SK-N-SH (cell line): ENCODE measurements at regions not wholly inside any gene's neighbourhood (a gene's known extent, or its start where the extent isn't known, plus 50 kb on each side); places are given as distances from the start of the nearest gene placed in this dataset.

Source experiments
- CTCF ChIA-PET: fragments of 300-600, 350-600 bp; formaldehyde crosslinking; extraction: SDS; loops from one replicate; lab custom pipeline; 2021; lab: Yijun Ruan, JAX
- POLR2A ChIA-PET: fragments of 350-600 bp; sonication (Branson Sonifier 250); formaldehyde crosslinking; extraction: SDS; loops from one replicate; lab custom pipeline; 2020; ENCODE audit warnings: antibody characterized with exemption, inconsistent platforms; lab: Yijun Ruan, JAX
- DNase-seq: peaks from one replicate; pipeline ENCODE4 v3.0.0; 2012
- H2AFZ ChIP-seq: fragments of 200-600 bp; sonication (generic); 2 replicates; pipeline ENCODE4 v1.8.1; 2016; ENCODE audit warnings: antibody characterized with exemption, mild to moderate bottlenecking, low read depth
- H3F3A ChIP-seq: fragments of 200-600 bp; sonication (generic); replicated peaks from 2 replicates; pipeline ENCODE3; 2016; ENCODE audit warnings: antibody characterized with exemption, mild to moderate bottlenecking; ENCODE audit not compliant: insufficient read depth
- H3K27ac ChIP-seq, 2 experiments: fragments of 200-500 bp in 1 of 2; fragments of 200-600 bp in 1 of 2; sonication (Bioruptor generic) in 1 of 2; sonication (generic), shearing (Covaris generic) in 1 of 2; 2 replicates each; pipeline versions ENCODE4 v1.5.1 to v1.6.1; 2014 to 2016; ENCODE audit warnings: low read depth in 2 of 2, inconsistent platforms in 1 of 2, low read length in 1 of 2, mild to moderate bottlenecking in 1 of 2, mixed read lengths in 1 of 2
- H3K27me3 ChIP-seq: fragments of 200-600 bp; sonication (generic), shearing (Covaris generic); 2 replicates; pipeline ENCODE4 v1.6.1; 2016; ENCODE audit warnings: mixed run types; ENCODE audit not compliant: insufficient read depth
- H3K36me3 ChIP-seq, 2 experiments: fragments of 200-500 bp in 1 of 2; fragments of 200-600 bp in 1 of 2; sonication (Bioruptor generic) in 1 of 2; sonication (generic) in 1 of 2; replicated peaks in 1 of 2; 2 replicates each; pipeline versions ENCODE3 to v1.5.1; 2014 to 2016; ENCODE audit warnings: low read length in 1 of 2, mild to moderate bottlenecking in 1 of 2; ENCODE audit not compliant: insufficient read depth in 2 of 2, control insufficient read depth in 1 of 2
- H3K4me1 ChIP-seq, 2 experiments: fragments of 200-500 bp in 1 of 2; fragments of 200-600 bp in 1 of 2; sonication (Bioruptor generic) in 1 of 2; sonication (generic), shearing (Covaris generic) in 1 of 2; 2 replicates each; pipeline versions ENCODE4 v1.5.1 to v1.6.1; 2014 to 2016; ENCODE audit warnings: low read depth in 1 of 2, low read length in 1 of 2, mixed run types in 1 of 2; ENCODE audit not compliant: insufficient read depth in 2 of 2, control insufficient read depth in 1 of 2
- H3K4me2 ChIP-seq: fragments of 200-600 bp; sonication (generic), shearing (Covaris generic); 2 replicates; pipeline ENCODE4 v1.6.1; 2017; ENCODE audit warnings: mixed run types
- H3K4me3 ChIP-seq, 2 experiments: fragments of 200-500 bp in 1 of 2; fragments of 200-600 bp in 1 of 2; sonication (Bioruptor generic) in 1 of 2; sonication (generic), shearing (Covaris generic) in 1 of 2; 2 replicates each; pipeline versions ENCODE4 v1.5.1 to v1.8.1; 2014 to 2016; ENCODE audit warnings: low read depth in 2 of 2, inconsistent platforms in 1 of 2, low read length in 1 of 2, mild to moderate bottlenecking in 1 of 2, mixed read lengths in 1 of 2, moderate library complexity in 1 of 2
- H3K79me2 ChIP-seq: fragments of 200-600 bp; sonication (generic); 2 replicates; pipeline ENCODE4 v1.8.1; 2017; ENCODE audit warnings: mild to moderate bottlenecking; ENCODE audit not compliant: insufficient read depth
- H3K9ac ChIP-seq: fragments of 200-600 bp; sonication (generic); 2 replicates; pipeline ENCODE4 v1.6.1; 2017; ENCODE audit warnings: mixed run types
- H3K9me2 ChIP-seq: fragments of 200-600 bp; sonication (generic); 2 replicates; pipeline ENCODE4 v1.6.1; 2017; ENCODE audit warnings: mixed run types
- H3K9me3 ChIP-seq: fragments of 200-600 bp; sonication (generic); 2 replicates; pipeline ENCODE4 v1.6.1; 2017; ENCODE audit warnings: mixed run types, mild to moderate bottlenecking, moderate library complexity
- H4K20me1 ChIP-seq: fragments of 200-600 bp; sonication (generic); 2 replicates; pipeline ENCODE4 v1.6.1; 2017; ENCODE audit warnings: mild to moderate bottlenecking, mixed run types; ENCODE audit not compliant: insufficient read depth
- CHD2 ChIP-seq: fragments of 150-350 bp; IDR thresholded peaks from 2 replicates; pipeline ENCODE4 v1.6.1; 2018; ENCODE audit warnings: low read length; ENCODE audit not compliant: partially characterized antibody
- ELF1 ChIP-seq: IDR thresholded peaks from 2 replicates; pipeline ENCODE4 v1.4.0; 2012
- EP300 ChIP-seq, 2 experiments: IDR thresholded peaks; 2 replicates each; pipeline versions ENCODE4 v1.4.0 to v1.6.1; 2012; ENCODE audit warnings: borderline replicate concordance in 1 of 2, low read depth in 1 of 2, low read length in 1 of 2
- EZH2phosphoT487 ChIP-seq: fragments of 200-600 bp; sonication (generic); IDR thresholded peaks from 2 replicates; pipeline ENCODE4 v1.6.1; 2017; ENCODE audit warnings: low read depth, mixed run types, mild to moderate bottlenecking, antibody characterized with exemption, moderate library complexity, borderline replicate concordance
- FOSL2 ChIP-seq: IDR thresholded peaks from 2 replicates; pipeline ENCODE4 v1.4.0; 2012; ENCODE audit warnings: low read depth, mild to moderate bottlenecking, moderate library complexity, borderline replicate concordance
- FOXJ3 ChIP-seq: sonication (generic); formaldehyde crosslinking; IDR thresholded peaks from 2 replicates; pipeline ENCODE4 v1.5.1; 2020; ENCODE audit warnings: mild to moderate bottlenecking, missing genetic modification reagents
- GATA2 ChIP-seq: sonication (generic); formaldehyde crosslinking; IDR thresholded peaks from 2 replicates; pipeline ENCODE4 v1.5.0; 2020; ENCODE audit warnings: mild to moderate bottlenecking, missing genetic modification reagents
- NFIC ChIP-seq: IDR thresholded peaks from 2 replicates; pipeline ENCODE4 v1.4.0; 2012; ENCODE audit warnings: borderline replicate concordance
- NRF1 ChIP-seq: IDR thresholded peaks from 2 replicates; pipeline ENCODE4 v1.6.1; 2012; ENCODE audit warnings: low read depth, mild to moderate bottlenecking, low read length
- PBX3 ChIP-seq: IDR thresholded peaks from 2 replicates; pipeline ENCODE4; 2012
- POLR2AphosphoS5 ChIP-seq: IDR thresholded peaks from 2 replicates; pipeline ENCODE4 v1.6.1; 2012; ENCODE audit warnings: low read depth, low read length
- RAD21 ChIP-seq: IDR thresholded peaks from 2 replicates; pipeline ENCODE4 v1.6.1; 2012; ENCODE audit warnings: mild to moderate bottlenecking, low read length
- RFX5 ChIP-seq: IDR thresholded peaks from 2 replicates; pipeline ENCODE4 v1.6.1; 2012; ENCODE audit warnings: mild to moderate bottlenecking, improper control_type of control experiment, low read length
- TCF12 ChIP-seq: IDR thresholded peaks from 2 replicates; pipeline ENCODE4 v1.4.0; 2012
- USF1 ChIP-seq: IDR thresholded peaks from 2 replicates; pipeline ENCODE4 v1.4.0; 2012; ENCODE audit warnings: low read depth, borderline replicate concordance
- WGBS: methylation state at CpG from one replicate; pipeline ENCODE4 v1.1.6; 2017; ENCODE audit warnings: low lambda C conversion rate; 5-methylcytosine and 5-hydroxymethylcytosine counted together

- Histone ChIP-seq H3F3A (no peaks in the 10 kb centered on the region), H3K27ac (no peak overlapping the region), H3K36me3 (no peaks in the 10 kb centered on the region), H3K9ac (no peak overlapping the region), H3K4me1 (peaks cover 0 to 7% of the 10 kb centered on the region in 2 experiments; a peak in 1 of 4 replicates), H3K4me3 (no peak overlapping the region), H2AFZ (peak overlapping the region; percentile 18; the same call in 1 of the 2 replicates), H3K9me3 (no peaks in the 10 kb centered on the region), H3K4me2 (0 out of 2 replicates have a peak overlapping the region, but pooled peaks have one; percentile 55), H3K27me3 (no peaks in the 10 kb centered on the region), H4K20me1 (no peaks in the 10 kb centered on the region), H3K79me2 (no peaks in the 10 kb centered on the region), H3K9me2 (no peaks in the 10 kb centered on the region)
- no peak for TF ChIP-seq NFIC
- no peak for TF ChIP-seq NRF1
- TF ChIP-seq PBX3: peak; percentile 91
- TF ChIP-seq FOSL2: peak; percentile 38; the same call in 1 of the 2 replicates
- TF ChIP-seq TCF12: peak; percentile 62
- WGBS: 52% methylated on average over 4 of the region's 5 CpGs
- CTCF ChIA-PET: no interaction called here
- no peak for DNase-seq
- POLR2A ChIA-PET: no interaction called here
Measured at GRCh38 chr6:156645097-156645496, 132.1 kb upstream of the ARID1B start.

DNA sequence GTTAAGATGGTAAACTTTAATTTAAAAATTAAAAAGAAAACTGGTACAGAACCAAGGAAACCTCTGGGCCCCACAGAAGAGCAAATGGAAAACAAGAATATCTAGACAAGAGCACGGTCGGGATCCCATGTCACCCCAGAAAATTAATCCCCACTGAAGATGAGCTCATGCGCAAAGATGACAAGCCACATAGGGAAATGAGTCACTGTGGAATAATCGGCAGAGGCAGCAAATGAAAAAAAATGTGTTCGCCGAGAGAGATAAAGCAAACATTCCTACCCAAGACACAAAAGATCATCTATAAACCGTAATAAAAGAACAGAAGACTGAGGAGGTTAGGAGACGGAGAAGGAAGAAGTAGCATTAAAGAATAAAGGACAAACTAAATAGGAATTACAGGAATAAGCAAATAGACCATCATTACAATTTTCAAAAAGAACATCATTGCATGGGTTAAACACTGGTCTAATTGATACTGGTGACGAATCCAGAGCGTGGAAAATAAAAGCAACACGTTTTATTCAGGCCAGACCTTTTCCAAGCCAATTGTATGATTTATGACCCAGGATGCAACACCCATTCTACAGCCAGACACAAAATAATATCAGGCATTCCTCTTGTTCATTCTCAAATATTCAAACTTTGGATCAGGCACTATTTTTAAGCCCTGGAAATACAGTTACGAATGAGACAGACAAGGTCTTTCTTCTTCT is 138.0 kb upstream of the ARID1B start:
- H3K9ac ChIP-seq: no peak overlapping the region
- TF ChIP-seq EP300 (IDR thresholded peaks at IDR 0.05; ENCODE audit: borderline replicate concordance in 1 of 2, low read depth in 1 of 2, low read length in 1 of 2) (no peak), RFX5 (no peak), FOSL2 (no peak), CHD2 (no peak), ELF1 (no peak), EZH2phosphoT487 (no peak), GATA2 (CRISPR knock-in tag) (no peak), FOXJ3 (CRISPR knock-in tag) (no peak), PBX3 (no peak), RAD21 (no peak), POLR2AphosphoS5 (no peak), USF1 (no peak)
- 80% methylated on average over 12 of the region's 12 CpGs for WGBS
- ChIA-PET POLR2A (no interaction called here), CTCF (interaction anchor here (0.7 kb wide), 1 partner anchor 48 kb away, joined by 4 read pairs; no protein-coding TSS in a partner anchor)
- no peaks in the 10 kb centered on the region for H3F3A ChIP-seq
- no peaks in the 10 kb centered on the region for H3K9me2 ChIP-seq
- no peak overlapping the region for H3K4me3 ChIP-seq
- no peak for DNase-seq
- no peaks in the 10 kb centered on the region for H4K20me1 ChIP-seq
- no peaks in the 10 kb centered on the region for H3K4me1 ChIP-seq
- H3K4me2 ChIP-seq: no peak overlapping the region
- no peaks in the 10 kb centered on the region for H3K79me2 ChIP-seq
- H3K36me3 ChIP-seq: no peaks in the 10 kb centered on the region
- no peak overlapping the region for H2AFZ ChIP-seq
- no peak overlapping the region for H3K27ac ChIP-seq
- H3K27me3 ChIP-seq: no peaks in the 10 kb centered on the region
- no peaks in the 10 kb centered on the region for H3K9me3 ChIP-seq
